ENCODE measurements at regions not wholly inside any gene's neighbourhood (a gene's known extent, or its start where the extent isn't known, plus 50 kb on each side); places are given as distances from the start of the nearest gene placed in this dataset.

DNA sequence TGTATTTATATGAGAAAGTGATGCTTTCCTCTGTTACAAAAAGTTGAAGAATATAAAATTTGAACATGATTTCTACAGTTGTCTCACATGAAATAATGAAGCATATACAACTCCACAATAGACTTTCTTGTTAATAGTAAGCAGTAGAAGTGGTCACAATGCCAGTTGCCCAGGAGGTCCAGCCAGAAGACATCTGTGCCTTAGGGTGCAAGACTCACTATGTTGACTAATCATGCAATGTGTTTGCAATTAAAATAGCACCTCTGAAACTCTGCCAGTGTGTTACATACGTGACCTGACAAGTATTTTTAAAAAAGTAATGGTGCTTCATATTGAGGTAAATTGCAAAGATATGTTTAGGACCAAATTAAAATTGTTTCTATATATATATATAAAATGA, 547.2 kb downstream of the ETV1 start:
- DNase-seq (ENCODE audit: low read depth): no peak

DNA sequence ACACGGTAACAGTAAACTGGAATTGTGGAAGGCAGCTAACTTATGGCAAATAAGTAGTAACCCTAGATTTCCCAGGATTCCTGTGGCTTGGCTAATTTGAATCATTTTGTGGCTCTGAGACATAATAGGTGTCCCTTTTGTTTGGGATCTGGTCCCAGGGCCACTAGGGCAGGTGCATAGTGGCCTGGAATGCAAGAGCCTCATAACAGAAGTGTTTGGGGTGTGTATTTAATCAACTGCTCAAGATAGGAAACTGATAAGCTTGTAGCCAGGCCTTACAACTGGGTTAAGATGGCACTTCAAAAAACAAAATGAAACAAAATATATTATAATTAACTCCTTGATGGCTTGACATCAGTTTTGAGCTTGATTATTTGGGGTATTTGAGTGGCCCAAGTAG, 541.8 kb downstream of the ETV1 start:
- no peak for DNase-seq (ENCODE audit: low read depth)

DNA sequence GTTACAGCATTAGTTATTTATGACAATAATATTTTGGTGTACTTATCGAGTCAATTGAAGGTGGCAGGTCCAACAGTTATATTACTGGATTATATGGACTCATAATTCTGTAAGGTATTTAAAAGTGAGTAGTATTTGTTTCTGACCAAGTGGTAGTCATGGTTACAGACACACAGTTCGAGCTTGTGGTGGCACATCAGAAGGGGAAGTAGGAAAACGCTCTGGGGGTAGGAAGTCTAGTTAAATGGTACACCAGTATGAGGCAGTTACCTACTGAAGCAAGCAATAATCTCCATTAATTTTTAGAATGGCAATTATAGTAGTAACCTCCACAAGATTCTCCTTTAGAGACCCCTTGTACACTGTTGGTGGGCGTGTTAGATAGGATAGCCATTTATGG, 541.2 kb downstream of the ETV1 start:
- DNase-seq (ENCODE audit: low read depth): no peak

DNA sequence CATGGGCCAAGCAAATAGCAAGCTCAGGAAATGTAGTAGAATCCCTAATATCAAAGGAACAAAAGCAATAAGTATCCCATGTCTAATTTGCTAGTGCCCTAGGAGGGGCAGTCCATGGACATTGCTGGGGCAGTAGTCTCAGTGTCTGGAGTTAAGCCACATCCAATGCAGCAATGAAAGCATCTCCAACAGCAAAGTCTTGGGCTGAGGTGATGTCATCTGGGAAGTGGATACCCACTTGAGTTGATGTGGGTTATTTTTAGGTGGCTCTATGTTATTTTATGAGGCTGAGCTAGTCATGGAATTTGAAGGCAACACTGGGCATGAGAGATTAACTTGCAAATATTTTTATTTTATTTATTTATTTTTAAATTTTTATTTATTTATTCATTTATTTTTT, 540.0 kb downstream of the ETV1 start:
- no peak for DNase-seq (ENCODE audit: low read depth)

DNA sequence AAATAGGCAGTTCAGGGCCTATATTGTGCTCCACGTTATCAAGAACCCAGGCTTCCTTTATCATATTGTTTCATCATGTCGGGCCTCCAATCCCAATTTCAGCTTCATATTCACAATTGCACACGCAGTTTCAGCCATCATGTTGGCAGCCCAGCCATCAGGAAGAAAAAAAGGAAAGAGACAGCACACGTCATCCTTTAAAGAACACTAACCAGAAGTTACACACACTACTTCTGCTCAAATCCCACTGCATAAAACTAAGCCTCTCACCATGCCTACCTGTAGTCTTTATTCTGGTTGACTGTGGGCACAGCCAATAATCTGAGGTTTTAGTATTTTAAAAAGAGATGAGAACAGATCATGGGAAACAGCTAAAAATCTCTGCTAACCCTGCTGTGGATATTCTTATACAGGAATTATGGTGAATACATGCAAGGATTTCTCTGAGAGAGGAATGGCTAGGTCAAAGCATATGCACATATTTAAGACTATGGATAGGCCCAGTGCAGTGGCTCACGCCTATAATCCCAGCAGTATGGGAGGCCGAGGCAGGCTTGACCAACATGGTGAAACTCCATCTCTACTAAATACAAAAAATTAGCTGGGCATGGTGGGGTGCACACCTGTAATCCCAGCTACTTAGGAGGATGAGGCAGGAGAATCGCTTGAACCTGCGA, 534.4 kb downstream of the ETV1 start:
- DNase-seq (ENCODE audit: low read depth): no peak

DNA sequence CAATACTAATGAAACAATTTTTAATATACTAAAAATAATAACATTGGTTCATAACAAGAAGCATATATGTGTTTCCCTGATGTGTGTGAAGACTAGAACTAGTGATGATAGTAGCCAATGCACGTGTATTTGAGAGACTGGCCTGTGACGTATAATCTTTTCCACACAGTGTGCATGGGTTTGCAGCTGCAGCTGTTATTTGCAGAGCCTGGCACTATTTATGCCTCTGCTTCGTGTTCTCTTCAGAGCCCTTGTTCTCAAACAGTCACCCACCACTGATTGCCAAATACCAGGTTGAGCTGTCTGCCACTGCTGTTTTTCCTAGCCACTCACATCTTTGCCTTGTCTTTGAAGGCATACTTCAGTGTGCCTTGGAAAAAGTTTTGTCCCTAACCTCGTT, 531.7 kb downstream of the ETV1 start:
- no peak for DNase-seq (ENCODE audit: low read depth)

DNA sequence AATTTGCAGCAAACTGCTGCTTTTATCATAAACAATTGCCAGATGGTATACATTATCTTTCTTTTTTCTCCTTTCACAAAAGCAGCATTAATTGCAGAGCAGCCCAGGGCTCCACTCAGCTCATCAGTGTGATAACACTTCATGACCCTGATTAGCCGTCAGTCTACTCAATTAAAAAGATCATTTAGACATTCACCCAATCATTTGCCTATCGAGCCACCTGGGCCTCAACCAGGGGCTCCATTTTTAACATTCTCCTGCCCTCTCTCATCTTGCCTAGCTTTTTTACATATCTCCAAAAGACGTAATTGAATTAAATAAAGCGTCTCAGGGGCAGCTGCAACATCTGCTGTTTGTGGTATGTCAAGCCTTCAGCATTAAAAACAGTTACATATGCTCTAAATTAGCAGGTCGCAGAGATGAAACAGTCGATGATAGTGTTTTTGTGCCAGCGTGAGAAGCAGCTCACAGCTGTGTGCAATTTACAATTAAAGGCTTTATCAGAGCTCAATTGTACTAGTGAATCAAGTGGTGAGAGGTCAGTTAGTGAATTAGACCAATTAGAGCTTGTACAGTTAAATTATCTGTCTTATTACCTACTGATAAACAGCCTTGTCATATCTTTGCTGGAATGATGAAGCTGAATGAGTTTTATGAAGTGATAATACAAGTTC, 522.5 kb downstream of the ETV1 start:
- DNase-seq (ENCODE audit: low read depth): no peak

DNA sequence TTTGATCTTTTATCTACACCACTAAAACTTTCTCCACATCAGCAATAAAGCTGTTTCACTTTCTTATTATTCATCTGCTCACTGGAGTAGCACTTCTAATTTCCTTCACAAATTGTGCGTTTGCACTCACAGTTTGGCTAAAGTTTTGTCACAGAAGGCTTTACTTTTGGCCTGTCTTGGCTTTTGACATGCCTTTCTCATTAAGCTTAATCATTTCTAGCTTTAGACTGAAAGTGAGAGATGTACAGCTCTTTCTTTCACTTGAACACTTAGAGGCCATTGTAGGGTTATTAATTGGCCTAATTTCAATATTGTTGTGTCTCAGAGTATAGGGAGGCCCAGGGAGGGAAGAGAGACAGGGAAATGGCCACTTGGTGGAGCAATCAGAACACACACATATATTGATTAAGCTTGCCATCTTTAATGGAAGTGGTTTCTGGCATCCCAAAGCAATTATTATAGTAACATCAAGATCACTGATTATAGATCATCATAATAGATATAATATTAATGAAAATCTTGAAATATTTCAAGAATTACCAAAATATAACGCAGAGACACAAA, 512.5 kb downstream of the ETV1 start:
- no peak for DNase-seq (ENCODE audit: low read depth)

DNA sequence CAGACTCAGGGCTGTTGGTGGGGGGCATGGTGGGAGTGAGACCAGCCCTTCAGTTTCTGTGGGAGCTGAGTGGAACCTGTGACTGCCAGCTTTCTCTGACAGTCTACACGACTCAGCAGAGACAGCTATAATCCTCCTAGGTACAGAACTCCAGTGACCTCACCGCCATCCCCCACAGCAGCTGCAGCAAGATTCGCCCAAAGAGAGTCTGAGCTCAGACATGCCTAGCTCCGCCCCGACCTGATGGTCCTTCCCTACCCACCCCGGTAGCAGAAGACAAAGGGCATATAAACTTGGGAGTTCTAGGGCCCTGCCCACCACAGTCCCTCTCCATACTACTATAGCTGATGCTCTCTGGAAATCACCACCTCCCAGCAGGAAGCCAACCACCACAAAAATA, 500.1 kb downstream of the ETV1 start:
- DNase-seq (ENCODE audit: low read depth): no peak

DNA sequence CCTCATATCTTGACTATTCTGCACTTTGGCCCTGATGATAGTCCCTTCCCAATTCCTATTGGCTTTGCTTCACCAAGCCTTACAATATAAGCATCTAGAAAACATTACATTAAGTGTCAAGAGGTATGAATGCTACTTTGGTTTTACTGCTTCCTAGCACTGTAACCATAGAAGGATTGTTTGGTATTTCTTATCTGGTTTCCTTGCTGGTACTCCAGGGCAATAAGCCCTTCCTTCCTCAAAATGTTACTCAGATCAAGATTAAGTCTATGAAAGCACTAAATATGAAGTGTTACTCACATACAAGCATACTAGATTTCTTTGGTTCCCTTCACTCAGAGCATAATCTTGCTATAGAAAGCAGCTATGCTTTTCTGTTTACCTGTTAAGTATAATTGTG, 492.5 kb downstream of the ETV1 start:
- DNase-seq (ENCODE audit: low read depth): no peak

DNA sequence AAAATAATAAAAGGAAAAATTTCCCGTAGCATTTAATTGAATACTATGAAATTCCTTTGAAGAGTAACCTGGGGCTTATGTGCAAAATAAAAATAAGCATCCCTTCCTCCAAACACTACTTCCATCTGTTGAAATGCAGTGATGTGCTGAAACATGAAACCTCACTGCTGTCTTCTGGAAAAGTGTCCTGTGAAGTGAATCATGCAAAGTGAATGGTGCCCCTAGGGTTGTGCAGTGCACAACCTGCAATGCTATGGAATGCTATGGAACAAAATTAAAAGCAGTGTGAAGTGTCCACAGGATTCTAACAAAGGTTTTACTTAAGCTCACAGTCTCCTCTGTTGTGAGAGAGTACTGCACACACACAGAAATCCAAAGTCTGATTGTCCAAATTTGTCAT, 480.9 kb downstream of the ETV1 start:
- DNase-seq (ENCODE audit: low read depth): no peak

DNA sequence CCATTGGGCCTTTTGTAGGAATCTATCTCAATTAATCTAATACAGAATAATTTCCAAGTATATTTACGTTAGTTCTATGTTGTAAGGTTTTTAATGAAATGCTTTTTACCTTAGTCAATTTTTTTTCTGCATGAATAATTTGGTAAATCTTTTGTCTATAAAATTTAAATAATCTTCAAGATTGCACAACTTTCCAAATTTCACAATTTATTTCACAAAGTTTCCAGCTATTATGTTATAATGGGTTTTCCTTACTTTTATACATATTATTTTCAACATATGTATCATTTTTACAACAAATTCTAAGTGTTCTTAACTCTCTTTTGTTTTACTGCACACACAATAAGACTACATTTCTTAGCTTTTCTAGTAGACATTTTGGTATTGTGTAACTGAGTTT, 470.7 kb downstream of the ETV1 start:
- DNase-seq (ENCODE audit: low read depth): no peak

DNA sequence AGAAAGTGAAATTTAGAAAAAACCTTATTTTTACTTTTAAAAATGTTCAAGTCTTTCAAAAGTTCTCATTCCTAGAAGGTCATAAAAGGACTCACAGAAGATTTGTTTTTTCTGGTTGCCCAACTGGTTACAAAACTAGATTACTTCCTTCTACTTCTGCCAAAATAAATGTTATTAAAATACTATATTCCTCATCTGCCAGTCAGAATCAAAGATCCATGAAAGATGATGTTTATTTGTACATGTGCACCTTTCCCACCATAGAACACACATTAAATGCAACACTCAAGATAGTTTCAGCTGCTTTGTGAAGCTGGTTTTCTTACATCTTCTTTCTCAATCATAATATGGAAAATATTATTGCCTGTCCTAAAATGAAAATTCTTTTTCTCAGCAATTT, 465.4 kb downstream of the ETV1 start:
- DNase-seq (ENCODE audit: low read depth): no peak

DNA sequence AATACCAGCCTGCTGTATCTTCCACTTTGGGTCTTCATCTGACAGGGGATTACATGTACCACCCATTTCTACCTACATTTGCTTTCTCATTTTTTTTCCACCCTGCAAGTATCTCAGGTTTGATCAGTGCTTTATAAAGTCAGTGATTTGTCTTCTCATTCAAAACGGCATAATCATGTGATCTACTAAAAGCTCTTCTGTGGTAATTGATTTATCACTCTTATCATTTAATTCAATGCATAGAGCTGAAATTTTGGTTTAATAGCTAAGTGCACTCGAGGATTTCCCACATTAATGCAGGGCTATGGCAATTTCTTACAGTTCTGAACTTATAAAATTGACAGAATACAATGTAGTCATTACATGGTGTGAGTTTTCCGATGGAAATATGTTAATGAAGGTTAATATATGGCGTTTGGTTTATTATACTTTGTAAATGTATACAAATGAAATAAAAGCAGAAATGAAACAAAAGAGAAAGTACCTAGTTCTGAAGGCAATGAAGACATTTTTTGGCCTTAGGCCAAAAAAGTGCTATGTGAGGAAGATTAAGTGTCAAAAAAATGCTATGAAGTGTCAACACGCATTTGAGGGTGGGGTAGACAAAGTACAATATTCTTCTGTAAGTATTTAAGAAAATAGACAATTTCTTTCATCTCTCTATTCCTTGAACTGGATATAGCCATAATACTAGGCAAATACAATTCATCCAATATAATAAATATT, 457.3 kb downstream of the ETV1 start:
- DNase-seq (ENCODE audit: low read depth): no peak

DNA sequence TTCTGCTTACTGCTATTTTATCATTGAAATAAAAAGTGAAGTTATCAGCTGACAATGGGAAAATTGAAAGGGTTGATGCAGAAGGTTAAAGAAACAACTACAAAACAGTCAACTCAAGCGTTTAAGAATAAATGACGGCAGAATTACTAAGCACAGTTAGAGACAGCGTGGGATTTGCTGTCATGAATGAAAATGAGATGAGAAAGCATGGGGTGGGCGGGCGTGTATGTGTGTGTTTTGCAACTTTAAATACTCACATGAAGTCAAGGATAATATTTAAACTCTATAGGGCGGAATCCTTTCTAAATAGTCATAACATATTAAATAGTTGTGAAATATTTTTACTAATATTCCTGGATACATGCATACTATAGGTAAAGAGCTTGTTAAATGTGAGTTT, 450.8 kb downstream of the ETV1 start:
- DNase-seq (ENCODE audit: low read depth): no peak

DNA sequence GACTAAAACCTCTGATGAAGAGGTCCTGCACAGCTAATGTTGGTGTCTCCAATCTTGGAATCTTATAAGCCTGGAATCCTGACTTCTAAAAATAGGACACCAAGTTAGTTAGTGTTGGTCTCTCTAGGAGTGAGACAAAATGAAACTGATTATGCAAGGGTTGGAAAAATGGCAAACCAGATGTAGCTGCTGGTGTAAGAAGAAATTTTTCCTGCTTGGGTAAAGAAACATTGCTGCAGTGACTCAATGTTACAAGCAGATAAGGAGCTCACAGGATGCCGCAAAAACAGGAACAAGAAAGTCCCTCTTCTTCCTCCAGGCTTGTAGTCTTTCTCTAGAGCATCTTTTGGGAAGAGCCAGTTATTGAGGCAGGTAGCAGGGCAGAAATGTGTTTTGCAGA, 449.0 kb downstream of the ETV1 start:
- DNase-seq (ENCODE audit: low read depth): no peak

DNA sequence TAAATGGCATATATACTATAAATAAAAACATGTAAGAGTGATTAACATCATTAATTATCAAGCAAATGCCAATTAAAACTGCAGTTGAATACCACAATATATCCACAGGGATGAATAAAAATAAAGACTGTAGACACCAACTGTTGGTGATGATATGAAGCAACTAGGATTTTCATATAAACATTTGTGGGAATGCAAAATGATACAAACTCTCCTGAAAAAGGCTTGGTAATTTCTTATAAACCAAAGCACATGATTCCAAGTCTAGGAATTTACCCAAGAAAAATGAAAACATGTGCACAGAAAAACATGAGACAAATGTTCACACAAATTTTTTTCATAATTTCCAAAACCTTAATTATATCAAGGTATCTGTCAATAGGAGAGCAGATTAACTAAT, 448.1 kb downstream of the ETV1 start:
- DNase-seq (ENCODE audit: low read depth): no peak

DNA sequence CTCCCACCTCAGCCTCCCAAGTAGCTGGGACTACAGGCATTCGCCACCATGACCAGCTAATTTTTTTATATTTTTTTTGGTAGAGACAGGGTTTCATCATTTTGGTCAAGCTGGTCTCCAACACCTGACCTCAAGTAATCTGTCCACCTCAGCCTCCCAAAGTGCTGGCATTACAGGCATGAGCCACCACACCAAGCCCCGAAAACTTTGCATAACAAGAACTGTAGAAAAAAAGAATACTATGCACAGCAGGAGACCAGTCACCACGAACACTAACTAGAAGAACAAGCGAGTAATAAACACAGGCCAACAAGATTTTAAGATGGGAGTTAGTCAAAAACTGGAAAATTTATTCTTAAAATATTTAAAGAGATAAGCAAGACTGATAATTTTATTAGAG, 447.0 kb downstream of the ETV1 start:
- no peak for DNase-seq (ENCODE audit: low read depth)

DNA sequence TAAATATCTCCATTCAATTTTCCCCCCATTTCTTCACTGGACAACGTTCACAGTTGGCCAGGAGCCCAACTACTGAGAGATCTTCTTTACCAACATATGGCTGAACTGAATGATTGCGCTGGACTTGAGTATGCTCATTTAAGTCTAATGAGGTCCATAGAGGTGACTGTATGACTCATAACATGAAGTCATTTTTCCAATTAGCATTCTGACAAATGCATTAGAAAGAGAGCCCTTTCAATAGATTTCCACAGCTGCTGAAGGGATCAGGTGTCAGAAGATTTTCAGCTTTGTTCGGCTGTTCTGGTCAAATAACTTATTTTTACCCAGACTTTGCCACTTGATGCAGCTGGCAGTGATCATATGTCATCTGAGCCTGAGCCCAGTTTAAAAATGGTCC, 438.0 kb downstream of the ETV1 start:
- DNase-seq (ENCODE audit: low read depth): no peak

DNA sequence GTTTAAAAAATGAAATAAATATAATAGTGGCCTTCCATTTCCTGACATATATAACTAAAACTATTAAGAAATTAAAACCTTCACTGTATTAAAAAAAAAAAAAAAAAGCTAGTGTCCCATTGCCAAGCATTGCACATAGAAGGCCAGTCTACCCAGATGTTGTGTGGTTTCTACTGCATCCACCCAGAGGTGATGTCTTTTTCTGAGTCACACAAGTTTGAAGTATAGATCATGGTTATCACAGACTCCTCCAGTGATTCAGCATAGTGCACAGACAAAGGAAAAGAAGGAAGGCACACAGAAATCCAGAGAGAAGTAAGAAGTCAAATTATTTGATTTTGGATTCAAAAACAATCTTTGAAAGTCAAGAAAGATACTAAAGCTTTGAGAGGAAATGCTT, 429.0 kb downstream of the ETV1 start:
- DNase-seq (ENCODE audit: low read depth): no peak

DNA sequence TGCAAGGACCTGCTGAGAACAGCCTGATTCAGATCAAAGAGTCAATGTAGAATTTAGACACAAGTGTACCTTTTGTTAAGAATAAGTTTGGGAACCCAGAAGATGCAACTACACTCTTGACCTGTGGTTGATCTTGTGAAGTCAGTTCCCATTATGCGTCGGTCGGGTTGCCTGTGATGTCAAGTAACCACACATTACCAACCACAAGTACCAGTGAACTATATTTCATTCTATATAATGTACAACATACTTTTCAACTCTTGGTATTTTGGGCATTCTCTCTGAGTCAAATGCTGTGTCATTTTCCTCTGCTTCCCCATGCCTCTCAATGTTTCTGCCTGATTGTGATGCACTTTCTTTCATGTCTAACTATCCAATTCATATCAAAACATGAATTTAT, 426.2 kb downstream of the ETV1 start:
- no peak for DNase-seq (ENCODE audit: low read depth)

DNA sequence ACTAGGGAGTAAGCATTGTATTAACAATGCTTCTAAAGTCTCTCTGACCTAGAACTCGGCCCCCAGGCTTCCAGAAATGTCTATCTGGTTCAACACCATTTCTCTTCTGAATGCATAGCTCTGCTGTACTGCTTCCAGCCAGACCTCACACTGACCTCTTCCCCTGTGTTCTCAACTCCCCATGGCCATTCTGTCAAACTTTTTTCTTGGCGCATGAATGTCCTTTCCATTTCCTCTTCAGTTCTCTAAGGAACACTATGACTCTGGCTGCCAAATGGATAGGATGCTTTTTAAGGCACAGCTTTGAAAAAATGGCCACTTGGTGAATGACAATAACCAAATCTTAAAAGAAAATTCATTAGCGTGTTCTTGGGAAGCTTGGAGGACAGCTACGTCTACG, 425.8 kb downstream of the ETV1 start:
- no peak for DNase-seq (ENCODE audit: low read depth)

DNA sequence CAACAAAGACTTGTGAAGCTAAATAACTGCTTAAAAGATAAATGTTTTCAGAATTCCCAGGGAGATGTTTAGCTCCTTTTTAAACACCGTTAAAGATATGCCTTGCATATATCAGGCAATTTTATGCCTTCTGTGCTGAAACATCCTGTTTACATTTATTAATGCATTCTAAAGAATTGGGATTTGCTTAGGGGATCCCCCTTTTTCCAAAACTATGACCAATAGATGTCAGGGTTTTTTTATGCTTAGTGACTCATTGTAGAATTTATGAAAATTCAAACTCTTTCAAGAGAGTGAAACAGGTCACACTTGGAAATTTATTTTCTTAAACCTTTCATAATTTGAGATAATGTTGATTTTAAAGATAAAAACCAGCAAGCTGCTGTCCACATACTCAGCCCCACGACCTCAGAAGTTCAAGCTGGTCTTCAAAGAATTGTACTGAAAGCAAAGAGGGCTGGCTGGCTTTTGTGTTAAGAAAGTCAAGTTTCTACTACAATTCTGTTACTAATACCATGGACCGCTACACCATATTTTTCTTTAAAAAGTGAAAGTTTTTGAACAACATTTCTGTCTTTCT, 411.8 kb downstream of the ETV1 start:
- no peak for DNase-seq (ENCODE audit: low read depth)
